ENCODE measurements at regions not wholly inside any gene's neighbourhood (a gene's known extent, or its start where the extent isn't known, plus 50 kb on each side); places are given as distances from the start of the nearest gene placed in this dataset.

- TF ChIP-seq CHD7 (IDR thresholded peaks at IDR 0.05; ENCODE audit: low read depth, low read length) = no peak
- TF ChIP-seq ZNF23 (CRISPR knock-in tag; IDR thresholded peaks at IDR 0.05) = no peak
Observed at GRCh38 chr5:17738446-17738845, 104.2 kb downstream of the TAF11L14 start (continued).
